ENCODE measurements at regions not wholly inside any gene's neighbourhood (a gene's known extent, or its start where the extent isn't known, plus 50 kb on each side); places are given as distances from the start of the nearest gene placed in this dataset.
"Not testable (repeated sequence)": the region's sequence is repeated elsewhere in the genome, so short reads cannot be mapped to it uniquely, and the experiment has no call there.

DNA sequence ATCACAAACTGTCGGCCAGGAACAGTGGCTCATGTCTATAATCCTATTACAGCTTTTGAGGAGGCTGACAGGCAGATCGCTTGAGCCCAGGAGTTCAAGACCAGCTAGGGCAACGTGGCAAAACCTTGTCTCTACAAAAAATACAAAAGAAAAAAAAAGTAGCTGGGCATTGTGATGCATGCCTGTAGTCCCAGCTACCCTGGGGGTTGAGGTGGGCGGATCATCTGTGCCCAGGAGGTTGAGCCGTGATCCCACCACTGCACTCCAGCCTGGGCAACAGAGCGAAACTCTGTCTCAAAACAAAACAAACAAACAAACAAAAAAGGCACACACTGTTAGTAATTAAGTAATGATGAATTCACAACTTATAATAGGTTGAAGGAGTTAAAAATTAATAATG, 441.5 kb upstream of the PCDH15 start:
- no peak for DNase-seq (ENCODE audit: low spot score)

DNA sequence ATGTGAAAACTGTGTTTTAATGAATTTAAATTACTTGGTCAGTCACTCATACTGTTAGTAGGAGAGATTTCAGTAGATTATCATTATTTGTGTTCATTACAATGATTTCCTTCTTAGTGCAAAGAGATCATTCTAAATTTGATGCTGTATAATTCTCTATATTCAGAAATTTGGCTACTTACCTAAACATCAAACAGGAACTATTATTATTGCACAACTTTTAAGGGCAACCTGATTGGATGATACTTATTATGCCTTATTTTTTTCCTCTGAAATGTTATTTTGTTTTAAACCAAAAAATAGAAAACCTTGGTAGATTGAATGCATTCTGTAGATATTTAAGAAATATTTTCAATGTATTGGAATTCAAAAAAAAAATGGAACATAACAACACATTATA, 436.4 kb upstream of the PCDH15 start:
- no peak for DNase-seq (ENCODE audit: low spot score)

DNA sequence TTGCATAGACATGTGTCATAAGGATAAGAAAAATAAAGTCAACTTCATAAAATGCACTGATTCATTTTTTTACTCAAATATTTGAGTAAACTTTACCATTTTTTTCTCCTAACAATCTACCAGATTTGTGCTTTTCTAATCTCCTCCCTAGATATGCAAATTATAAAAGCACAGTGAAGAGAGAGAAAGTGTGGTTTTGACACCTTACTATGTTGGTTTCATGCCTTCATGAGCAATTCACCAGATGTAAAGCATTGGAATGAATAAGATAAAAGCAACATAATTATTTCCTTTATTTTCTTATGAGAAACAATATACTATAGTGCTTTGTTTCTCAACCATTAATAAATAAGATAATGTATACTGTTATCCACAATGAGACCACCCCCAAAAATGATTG, 432.5 kb upstream of the PCDH15 start:
- DNase-seq (ENCODE audit: low spot score) = no peak

DNA sequence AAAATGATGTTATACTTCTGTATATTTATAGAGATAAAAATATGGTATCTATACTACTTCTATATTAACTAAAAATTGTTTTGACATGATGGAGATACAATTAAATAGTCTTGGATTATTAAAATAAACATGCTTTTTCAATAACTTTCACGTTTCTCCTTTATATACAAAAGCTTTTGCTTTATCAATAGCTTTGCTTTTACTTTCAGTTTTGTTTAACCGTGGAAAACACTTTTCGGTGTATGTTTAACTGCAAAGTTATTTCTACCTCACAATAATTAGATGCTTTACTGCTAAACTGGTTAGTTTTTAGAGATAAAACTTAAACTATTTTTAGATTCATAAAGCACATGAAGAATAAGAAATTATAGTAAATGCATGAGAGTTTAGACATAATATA, 432.1 kb upstream of the PCDH15 start:
- no peak for DNase-seq (ENCODE audit: low spot score)

DNA sequence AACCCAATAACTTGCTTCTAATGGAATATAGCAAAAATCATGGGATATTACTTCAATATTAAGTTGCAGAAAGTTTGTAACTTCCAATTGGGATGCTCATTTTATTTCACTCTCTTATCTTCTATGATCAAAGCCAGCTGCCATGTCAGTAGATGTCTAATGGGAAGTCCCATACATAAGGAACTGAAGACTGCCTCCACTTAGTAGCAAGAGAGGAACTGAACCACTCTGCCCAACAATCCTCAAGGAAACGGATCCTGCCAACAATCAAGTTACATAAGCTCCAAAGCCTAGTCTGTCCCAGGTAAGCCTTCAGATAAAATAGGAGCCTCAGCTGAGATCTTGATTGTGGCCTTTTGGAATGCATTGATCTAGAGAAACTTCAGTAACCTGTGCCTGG, 431.5 kb upstream of the PCDH15 start:
- no peak for DNase-seq (ENCODE audit: low spot score)

DNA sequence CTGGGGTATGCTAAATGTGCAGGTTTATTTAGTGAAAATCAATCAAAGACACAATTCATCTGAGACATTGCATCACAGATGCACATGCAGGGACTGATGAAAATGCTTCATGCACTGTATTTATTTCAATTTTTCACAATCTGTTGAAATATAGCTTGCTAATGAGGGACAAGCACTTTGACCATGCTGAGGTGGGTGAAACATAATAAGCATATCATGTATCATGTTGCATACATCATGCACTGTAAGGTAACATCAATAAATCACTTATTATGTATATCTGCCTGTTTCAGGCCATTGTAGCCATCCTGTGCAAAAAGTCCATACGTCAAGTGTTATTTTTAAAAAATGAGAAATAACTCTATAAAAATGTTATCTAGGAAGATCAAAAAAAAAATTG, 426.9 kb upstream of the PCDH15 start:
- DNase-seq (ENCODE audit: low spot score) = no peak

DNA sequence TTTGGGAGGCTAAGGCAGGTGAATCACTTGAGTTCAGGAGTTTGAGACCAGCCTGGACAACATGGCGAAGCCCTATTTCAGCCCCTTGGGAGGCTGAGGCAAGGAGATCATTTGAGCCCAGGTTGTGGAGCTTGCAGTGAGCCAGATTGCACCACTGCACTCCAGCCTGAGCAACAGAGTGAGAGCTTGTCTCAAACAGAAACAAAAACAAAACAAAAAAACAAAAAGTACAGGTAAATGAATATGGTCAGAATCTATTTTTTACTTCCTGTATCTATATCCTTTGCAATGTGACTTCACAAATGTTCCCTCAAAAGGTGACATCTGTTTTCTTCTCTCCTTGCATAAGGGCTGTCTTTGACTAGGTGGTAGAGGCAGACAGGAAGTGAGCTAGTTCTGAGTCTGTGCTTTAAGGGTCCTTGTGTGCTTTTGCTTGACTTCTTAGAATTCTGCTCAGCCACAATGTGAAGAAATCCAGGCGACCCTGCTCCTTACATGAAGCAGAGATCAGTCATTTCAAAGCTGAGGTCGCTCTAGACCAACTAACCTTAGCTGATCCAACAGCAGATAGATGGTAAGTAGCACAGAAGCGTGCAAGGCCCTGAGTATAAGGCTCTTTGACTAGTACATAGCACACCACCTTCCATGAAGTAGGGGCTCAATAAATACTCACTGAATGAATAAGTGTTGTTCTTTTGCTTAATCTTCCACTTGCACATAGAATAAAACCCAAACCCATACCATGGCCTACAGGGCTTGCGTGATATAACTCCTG, 423.2 kb upstream of the PCDH15 start:
- no peak for DNase-seq (ENCODE audit: low spot score)

DNA sequence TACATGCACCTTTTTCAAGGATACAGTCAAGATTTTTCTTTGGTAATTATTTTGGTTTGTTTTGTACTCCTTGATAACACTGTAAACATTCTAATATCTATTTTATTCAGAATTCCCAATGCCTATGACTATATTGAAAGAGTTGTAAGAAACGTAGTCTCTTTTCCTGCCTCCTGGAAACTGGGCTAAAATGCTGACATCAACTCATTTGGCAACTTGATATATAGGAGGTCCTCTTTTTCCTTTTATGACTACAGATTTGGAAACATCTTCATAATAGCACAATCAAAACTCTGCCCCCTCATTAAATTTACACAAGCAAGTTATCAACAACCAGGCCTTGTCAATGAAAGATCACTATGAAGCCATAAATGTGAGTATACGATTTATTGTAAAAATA, 422.3 kb upstream of the PCDH15 start:
- DNase-seq (ENCODE audit: low spot score) = no peak

DNA sequence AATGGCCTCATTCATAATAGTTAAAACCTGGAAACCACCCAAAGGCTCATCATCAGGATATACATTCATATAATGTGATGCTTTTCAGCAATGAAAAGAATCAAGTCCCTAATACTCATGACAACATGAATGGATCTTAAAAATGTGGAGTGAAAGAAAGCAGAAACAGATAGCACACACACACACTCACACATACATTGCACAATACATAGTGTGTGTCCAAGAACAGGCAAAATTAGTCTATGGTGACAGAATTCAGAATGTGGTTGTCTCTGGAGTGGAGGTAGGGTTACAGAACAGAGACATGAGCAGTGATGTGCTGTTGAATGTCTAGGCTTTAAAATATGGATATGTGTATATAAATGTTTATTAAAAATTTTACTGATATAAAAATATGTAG, 419.9 kb upstream of the PCDH15 start:
- DNase-seq (ENCODE audit: low spot score) = no peak

DNA sequence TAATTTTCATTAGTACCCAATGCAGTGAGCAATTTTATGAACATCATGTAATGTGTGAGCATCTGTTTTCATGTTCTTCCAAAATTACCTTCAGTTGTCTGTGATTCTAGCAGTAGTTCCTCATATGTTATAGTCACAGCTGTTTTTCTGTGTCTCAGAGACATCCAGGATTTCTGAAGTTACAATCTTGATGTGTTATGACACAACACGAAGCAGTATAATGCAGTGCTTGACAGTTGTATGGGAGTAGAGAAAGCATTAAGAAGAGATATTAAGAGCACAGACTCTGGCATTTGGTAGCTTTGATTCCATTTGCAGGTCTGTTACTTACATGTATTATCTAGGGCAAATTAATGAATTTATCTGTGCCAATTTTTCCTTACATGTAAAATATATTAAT, 414.7 kb upstream of the PCDH15 start:
- DNase-seq (ENCODE audit: low spot score) = no peak

DNA sequence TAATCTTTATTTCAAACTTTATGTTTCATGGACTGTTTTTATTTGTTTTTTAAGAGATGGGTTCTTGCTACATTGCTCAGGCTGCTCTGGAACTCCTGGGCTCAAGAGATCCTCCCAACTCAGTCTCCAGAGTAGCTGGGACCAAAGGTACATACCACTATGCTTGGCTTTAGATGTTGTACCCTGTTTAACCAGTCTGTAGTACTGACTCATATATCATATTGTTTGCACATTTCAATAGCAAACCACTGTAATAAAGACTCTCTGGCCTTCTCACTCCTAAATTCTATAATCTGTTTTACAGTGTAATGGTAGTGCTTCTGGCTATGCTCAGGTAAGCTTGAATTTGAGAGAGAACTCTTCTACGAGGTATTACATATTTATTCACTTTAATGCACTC, 413.6 kb upstream of the PCDH15 start:
- no peak for DNase-seq (ENCODE audit: low spot score)

DNA sequence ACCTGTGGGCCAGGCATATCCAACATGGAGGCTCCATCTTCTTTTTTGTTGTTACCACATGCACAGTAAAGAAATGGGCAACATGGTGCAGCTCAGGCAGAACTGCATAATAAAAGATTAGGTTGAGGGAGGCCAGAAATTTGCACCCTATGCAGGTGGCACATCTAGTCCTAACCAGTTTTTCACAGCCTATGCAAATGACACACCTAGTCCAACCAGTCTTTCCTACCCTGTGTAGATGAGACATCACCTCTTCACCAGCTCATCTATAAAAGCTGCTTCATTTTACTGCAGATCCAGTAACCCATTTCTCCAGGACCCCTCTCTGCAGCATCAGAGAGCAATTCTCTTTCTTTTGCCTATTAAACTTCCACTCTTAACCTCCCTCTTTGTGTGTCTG, 411.0 kb upstream of the PCDH15 start:
- DNase-seq (ENCODE audit: low spot score) = no peak

DNA sequence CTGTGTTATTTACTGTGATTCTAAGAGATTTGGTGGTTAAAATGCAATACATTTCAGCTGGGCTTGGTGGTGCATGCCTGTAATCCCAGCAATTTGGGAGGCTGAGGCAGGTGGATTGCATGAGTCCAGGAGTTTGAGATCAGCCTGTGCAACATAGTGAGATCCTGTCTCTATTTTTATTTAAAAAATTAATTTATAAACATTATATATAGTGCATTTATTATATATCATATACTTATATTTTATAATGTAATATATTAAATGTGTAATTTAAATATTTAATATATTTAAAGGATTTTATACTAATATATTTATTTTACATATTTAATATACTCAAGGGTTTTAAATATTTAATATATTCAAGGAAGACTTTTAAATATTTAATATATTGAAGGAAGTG, 402.8 kb upstream of the PCDH15 start:
- DNase-seq (ENCODE audit: low spot score) = no peak

DNA sequence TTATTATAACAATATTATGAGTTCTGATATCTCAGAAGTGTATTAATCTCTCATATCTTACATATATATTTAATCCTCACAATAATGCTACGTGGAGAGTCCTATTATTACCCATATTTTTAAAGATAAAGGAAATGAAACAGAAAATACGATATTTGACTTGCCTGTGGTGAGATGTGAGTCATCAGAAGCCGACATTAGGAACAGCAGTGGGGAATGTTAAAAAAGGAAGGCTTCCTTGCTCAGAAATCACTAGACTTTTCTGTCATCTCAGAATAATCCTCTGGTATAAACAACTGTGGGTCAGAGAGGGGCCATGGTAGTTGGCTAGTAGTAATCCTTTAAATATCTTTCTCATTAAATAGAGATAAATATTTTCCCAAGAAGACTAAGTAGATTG, 402.3 kb upstream of the PCDH15 start:
- peak; percentile 33 for DNase-seq (ENCODE audit: low spot score)

DNA sequence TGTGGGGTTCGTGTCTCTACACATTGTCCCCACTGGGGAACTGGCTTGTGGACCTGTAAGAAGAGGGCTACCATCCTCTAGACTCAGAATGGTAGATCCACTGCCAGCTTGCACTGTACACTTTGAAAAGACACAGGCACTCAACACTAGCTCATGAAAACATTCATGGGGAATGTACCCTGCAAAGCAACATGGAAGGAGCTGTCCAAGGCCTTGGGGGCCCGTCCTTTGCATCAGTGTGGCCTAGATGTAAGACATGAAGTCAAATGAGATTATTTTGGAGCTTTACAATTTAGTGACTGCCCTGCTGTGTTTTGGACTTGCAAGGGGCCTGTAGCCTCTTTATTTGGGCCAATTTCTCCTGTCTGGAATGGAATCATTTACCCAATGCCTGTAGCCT, 399.0 kb upstream of the PCDH15 start:
- DNase-seq (ENCODE audit: low spot score) = no peak

DNA sequence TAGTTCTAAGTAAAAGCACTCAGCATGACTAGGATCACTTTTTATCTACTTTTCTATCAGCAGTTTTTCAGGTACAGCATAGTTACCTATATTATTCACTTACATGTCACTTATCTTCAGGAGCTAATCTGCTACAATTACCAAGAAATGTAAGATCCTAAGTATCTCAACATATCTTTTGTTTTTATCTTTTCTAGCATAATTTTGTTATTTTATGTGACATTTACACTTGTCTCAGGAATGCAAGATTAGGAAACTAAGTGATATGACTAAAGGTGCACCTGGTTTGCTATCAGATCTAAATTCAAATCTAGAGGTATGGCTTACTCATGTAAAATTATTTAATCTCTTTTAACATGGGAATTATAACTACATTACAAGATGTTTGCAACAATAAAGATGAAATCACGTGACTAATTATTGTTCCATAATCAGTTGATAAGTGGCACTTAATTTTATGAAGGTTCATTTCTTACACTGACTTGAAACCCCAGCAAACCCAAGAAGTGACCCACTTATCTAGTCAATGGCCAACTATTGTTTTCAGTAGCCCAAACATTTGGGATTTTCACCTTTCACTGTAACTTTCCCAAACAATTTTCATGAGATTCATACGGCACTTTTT, 390.3 kb upstream of the PCDH15 start:
- DNase-seq (ENCODE audit: low spot score) = no peak

DNA sequence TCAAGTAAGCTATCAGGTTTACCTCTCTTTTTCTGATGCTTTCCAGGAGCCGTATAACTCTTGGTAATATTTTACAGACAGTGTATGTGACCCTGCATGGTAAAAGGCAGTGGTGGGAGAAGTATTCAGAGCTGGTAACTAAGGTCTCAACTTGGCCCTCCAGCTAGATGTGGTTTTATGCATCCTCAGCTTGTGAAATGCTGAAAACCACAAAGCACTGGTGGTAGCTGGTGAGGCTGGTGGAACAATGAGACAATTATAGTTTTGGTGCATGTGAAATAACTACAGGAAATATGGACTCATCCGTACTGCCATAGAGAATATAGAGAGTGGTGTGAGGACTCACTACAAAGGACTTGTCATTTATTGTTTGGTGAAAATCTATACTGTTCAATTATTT, 383.0 kb upstream of the PCDH15 start:
- peak; percentile 90 for DNase-seq (ENCODE audit: low spot score)

DNA sequence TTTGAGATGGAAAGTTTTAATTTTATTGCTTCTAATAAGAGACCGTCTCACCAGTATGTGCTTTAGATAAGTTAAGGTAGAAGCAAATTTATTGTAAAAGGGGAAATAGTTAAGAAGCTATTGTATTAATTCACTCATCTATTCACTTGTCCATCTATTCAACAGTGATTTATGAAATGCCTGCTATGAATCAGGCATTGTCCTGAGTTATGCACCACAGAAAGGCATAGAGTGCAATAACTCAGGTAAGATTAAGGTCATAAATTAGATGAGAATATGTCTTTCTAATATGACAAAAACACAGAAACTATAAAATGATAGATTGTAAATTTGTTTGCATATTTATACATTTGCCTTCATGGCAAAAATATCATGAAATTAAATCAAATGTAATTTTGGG, 379.3 kb upstream of the PCDH15 start:
- DNase-seq (ENCODE audit: low spot score) = no peak

DNA sequence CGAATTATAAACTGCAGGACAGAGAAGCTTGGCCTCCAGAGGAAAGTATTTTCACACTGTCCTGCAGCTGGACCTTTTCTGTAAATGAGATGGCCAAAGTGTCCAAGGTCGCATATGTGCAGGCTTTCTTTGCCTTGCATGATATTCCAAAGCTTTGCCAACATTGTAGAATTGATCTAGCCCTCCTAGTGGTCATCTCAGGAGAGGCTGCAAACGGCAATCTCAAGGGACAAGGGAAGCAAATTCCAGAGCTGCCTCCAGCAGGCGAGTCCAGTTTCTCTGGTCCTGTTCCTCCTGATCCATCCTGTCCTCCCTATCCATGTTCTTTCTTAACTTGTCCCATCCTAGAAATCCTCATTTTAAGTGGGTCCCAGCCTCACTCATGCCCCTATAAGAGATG, 373.4 kb upstream of the PCDH15 start:
- no peak for DNase-seq (ENCODE audit: low spot score)

DNA sequence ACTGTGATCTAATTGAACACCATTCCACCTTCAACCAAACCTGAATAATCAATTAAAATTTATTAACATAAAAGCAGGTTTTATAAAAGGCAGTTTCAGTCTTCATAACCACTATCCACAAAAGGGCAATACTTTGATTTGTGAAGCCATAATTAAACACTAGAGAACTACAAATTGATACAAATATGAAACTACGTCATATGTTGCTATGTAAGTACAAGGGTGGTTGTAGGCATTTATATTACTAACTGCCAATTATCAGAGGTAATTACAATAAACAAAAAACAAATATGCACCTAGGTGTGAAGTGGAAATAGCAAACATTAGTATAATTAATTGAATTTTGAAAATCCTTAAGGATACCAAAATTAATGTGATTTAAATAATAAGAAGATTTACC, 368.5 kb upstream of the PCDH15 start:
- no peak for DNase-seq (ENCODE audit: low spot score)

DNA sequence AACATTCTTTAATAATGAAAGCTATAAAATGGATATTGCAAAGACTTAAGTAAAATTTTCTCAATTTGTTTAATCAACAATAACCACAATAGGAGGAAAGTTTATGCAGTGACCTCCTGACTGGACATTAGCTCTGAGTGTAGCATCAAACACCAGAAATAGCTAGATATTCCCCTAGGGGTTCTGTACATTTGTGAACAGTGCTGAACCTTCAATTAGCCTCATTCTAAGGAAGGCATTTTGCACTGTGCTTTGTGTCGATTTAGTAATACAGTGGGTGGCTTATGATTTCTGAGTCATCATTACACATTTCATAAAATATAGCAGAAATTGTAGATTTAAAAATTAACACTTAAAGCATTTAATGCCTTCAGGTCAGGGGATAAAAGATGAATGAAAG, 367.3 kb upstream of the PCDH15 start:
- DNase-seq (ENCODE audit: low spot score) = no peak

DNA sequence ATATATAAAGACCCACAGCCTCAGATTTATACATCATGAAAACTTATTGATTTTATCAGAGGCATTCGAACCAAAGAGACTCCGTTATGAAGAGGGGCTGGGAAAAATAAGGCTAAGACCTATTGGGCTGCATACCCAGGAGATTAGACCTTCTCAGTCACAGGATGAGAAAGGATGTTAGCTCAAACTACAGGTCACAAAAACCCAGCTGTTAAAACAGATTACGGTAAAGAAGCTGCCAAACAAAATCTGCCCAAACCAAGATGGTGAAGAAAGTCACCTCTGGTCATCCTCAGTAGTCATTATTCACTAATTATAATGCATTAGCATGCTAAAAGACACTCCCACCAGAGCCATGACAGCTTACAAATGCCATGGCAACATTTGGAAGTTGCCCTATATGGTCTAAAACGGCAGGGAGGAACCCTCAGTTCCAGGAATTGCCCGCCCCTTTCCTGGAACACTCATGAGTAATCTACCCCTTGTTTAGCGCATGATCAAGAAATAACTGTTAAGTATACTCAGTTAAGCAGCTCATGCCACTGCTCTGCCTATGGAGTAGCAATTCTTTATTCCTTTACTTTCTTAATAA, 362.5 kb upstream of the PCDH15 start:
- no peak for DNase-seq (ENCODE audit: low spot score)

DNA sequence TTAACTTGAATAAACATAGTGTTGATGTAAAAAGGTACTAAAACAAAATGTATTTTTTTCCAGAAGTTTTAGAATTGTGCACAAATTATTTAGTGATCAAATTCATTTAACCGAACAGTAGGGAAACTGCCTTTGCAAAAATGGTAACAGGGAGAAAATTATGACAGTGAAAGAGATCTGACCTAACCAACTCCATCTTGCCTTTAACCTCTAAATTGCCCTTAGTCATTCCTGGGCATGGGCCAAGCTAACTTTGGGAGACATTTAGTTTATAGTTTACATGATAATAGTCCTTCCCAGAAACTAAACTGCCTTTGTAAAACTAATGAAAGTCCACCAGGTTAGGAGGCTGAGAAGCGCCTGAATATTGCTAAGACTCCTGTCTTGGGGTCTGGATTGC, 361.3 kb upstream of the PCDH15 start:
- DNase-seq (ENCODE audit: low spot score) = not testable (repeated sequence)

All from H4 (cell line).